Neural progenitor cell (in vitro differentiated cells): ENCODE measurements at regions not wholly inside any gene's neighbourhood (a gene's known extent, or its start where the extent isn't known, plus 50 kb on each side); places are given as distances from the start of the nearest gene placed in this dataset.

ENCODE experiments used
- DNase-seq: peaks from one replicate; pipeline ENCODE4 v3.0.0-alpha.2; 2016; ENCODE audit warnings: low spot score
- H2AFZ ChIP-seq: fragments of 200-600 bp; sonication (generic); replicated peaks from 2 replicates; pipeline ENCODE4 v1.6.1; 2016; ENCODE audit warnings: antibody characterized with exemption
- H3F3A ChIP-seq: fragments of 200-600 bp; sonication (generic); 2 replicates; pipeline ENCODE4 v1.6.1; 2016; ENCODE audit warnings: antibody characterized with exemption, low read depth
- H3K27ac ChIP-seq: fragments of 200-600 bp; sonication (generic); 2 replicates; pipeline ENCODE4 v1.5.1; 2016; ENCODE audit warnings: mild to moderate bottlenecking
- H3K27me3 ChIP-seq: fragments of 200-600 bp; sonication (generic); 2 replicates; pipeline ENCODE4 v1.6.1; 2016; ENCODE audit warnings: mild to moderate bottlenecking, moderate library complexity
- H3K36me3 ChIP-seq: fragments of 200-600 bp; sonication (generic); 2 replicates; pipeline ENCODE4 v1.5.1; 2016
- H3K4me1 ChIP-seq: fragments of 200-600 bp; sonication (generic); 2 replicates; pipeline ENCODE4 v1.6.1; 2016; ENCODE audit warnings: mixed run types
- H3K4me2 ChIP-seq: fragments of 200-600 bp; sonication (generic); 2 replicates; pipeline ENCODE4 v1.6.1; 2016
- H3K4me3 ChIP-seq: fragments of 200-600 bp; sonication (generic); 2 replicates; pipeline ENCODE4 v1.5.1; 2016
- H3K79me2 ChIP-seq: fragments of 200-600 bp; sonication (generic); 2 replicates; pipeline ENCODE4 v1.6.1; 2016; ENCODE audit warnings: low read depth
- H3K9ac ChIP-seq: fragments of 200-600 bp; sonication (generic); 2 replicates; pipeline ENCODE4 v1.6.1; 2016
- H3K9me3 ChIP-seq: fragments of 200-600 bp; sonication (generic); 2 replicates; pipeline ENCODE4 v1.5.1; 2016; ENCODE audit warnings: low read depth
- H4K20me1 ChIP-seq: fragments of 200-600 bp; sonication (generic); 2 replicates; pipeline ENCODE4 v1.6.1; 2016; ENCODE audit warnings: low read depth
- H3K27ac Mint-ChIP-seq: 3 replicates; pipeline ENCODE4 v1.8.0; 2021; ENCODE audit warnings: mixed read lengths
- H3K27me3 Mint-ChIP-seq: 2 replicates; pipeline ENCODE4 v1.8.0; 2022; ENCODE audit warnings: low read depth, mild to moderate bottlenecking, inconsistent platforms, moderate library complexity, mixed read lengths; ENCODE audit not compliant: insufficient read depth
- H3K36me3 Mint-ChIP-seq: 3 replicates; pipeline ENCODE4 v1.8.0; 2021; ENCODE audit warnings: mixed read lengths
- H3K4me1 Mint-ChIP-seq: 3 replicates; pipeline ENCODE4 v1.8.0; 2021; ENCODE audit warnings: mixed read lengths
- H3K4me3 Mint-ChIP-seq: 3 replicates; pipeline ENCODE4 v1.8.0; 2021; ENCODE audit warnings: mild to moderate bottlenecking, moderate library complexity, mixed read lengths
- H3K9me3 Mint-ChIP-seq: 3 replicates; pipeline ENCODE4 v1.8.0; 2020; ENCODE audit warnings: mixed read lengths
- CTCF ChIP-seq: fragments of 200-600 bp; sonication (generic); IDR thresholded peaks from 2 replicates; pipeline ENCODE4 v1.5.1; 2017; ENCODE audit warnings: antibody characterized with exemption, mild to moderate bottlenecking
- EZH2 ChIP-seq: fragments of 200-600 bp; sonication (generic); IDR thresholded peaks from 2 replicates; pipeline ENCODE4 v1.6.1; 2017; ENCODE audit warnings: antibody characterized with exemption, mild to moderate bottlenecking, moderate library complexity
- EZH2phosphoT487 ChIP-seq: fragments of 200-600 bp; sonication (generic); IDR thresholded peaks from 2 replicates; pipeline ENCODE4 v1.6.1; 2017; ENCODE audit warnings: antibody characterized with exemption

GRCh38 chr19:31505596-31505910 is 156.3 kb upstream of the TSHZ3 start:
- Histone ChIP-seq H3K36me3 (no peaks in the 10 kb centered on the region), H4K20me1 (no peaks in the 10 kb centered on the region), H3K9ac (no peak overlapping the region), H3K4me1 (no peaks in the 10 kb centered on the region), H3K4me2 (no peak overlapping the region), H3K27me3 (no peaks in the 10 kb centered on the region), H3F3A (no peaks in the 10 kb centered on the region), H3K9me3 (no peaks in the 10 kb centered on the region), H3K79me2 (no peaks in the 10 kb centered on the region), H2AFZ (no peak overlapping the region), H3K27ac (no peak overlapping the region), H3K4me3 (no peak overlapping the region)
- no peaks in the 10 kb centered on the region for H3K36me3 Mint-ChIP-seq
- H3K4me3 Mint-ChIP-seq, result no peak overlapping the region
- TF ChIP-seq EZH2, result no peak
- no peak for TF ChIP-seq CTCF
- TF ChIP-seq EZH2phosphoT487, result no peak
- peaks cover 2% of the 10 kb centered on the region for H3K9me3 Mint-ChIP-seq
- no peaks in the 10 kb centered on the region for H3K4me1 Mint-ChIP-seq
- no peak overlapping the region for H3K27ac Mint-ChIP-seq
- no peak for DNase-seq
- peaks cover 9% of the 10 kb centered on the region for H3K27me3 Mint-ChIP-seq

- no peak for DNase-seq
- TF ChIP-seq EZH2 (no peak), EZH2phosphoT487 (no peak), CTCF (no peak)
- no peaks in the 10 kb centered on the region for H4K20me1 ChIP-seq
- H2AFZ ChIP-seq, result no peak overlapping the region
- Mint-ChIP-seq H3K36me3 (no peaks in the 10 kb centered on the region), H3K4me3 (no peak overlapping the region), H3K9me3 (peaks cover 2% of the 10 kb centered on the region), H3K4me1 (no peaks in the 10 kb centered on the region), H3K27ac (no peak overlapping the region), H3K27me3 (peaks cover 9% of the 10 kb centered on the region)
- no peaks in the 10 kb centered on the region for H3K27me3 ChIP-seq
- no peaks in the 10 kb centered on the region for H3K79me2 ChIP-seq
- no peak overlapping the region for H3K4me3 ChIP-seq
- no peak overlapping the region for H3K27ac ChIP-seq
- no peak overlapping the region for H3K4me2 ChIP-seq
- H3K36me3 ChIP-seq, result no peaks in the 10 kb centered on the region
- no peak overlapping the region for H3K9ac ChIP-seq
- H3F3A ChIP-seq, result no peaks in the 10 kb centered on the region
- H3K4me1 ChIP-seq, result no peaks in the 10 kb centered on the region
- no peaks in the 10 kb centered on the region for H3K9me3 ChIP-seq
These were observed 156.9 kb upstream of the TSHZ3 start for GRCh38 chr19:31506102-31506501.

- H3K36me3 Mint-ChIP-seq, result no peaks in the 10 kb centered on the region
- no peaks in the 10 kb centered on the region for H3K27me3 Mint-ChIP-seq
- H3K4me1 ChIP-seq, result no peaks in the 10 kb centered on the region
- no peaks in the 10 kb centered on the region for H3F3A ChIP-seq
- no peak overlapping the region for H2AFZ ChIP-seq
- H3K4me3 ChIP-seq, result no peak overlapping the region
- H3K4me2 ChIP-seq, result no peak overlapping the region
- no peak overlapping the region for H3K27ac ChIP-seq
- H3K4me3 Mint-ChIP-seq, result no peak overlapping the region
- H3K9me3 Mint-ChIP-seq, result no peaks in the 10 kb centered on the region
- H4K20me1 ChIP-seq, result no peaks in the 10 kb centered on the region
- H3K79me2 ChIP-seq, result no peaks in the 10 kb centered on the region
- no peak for TF ChIP-seq CTCF
- no peak for TF ChIP-seq EZH2
- TF ChIP-seq EZH2phosphoT487, result no peak
- no peaks in the 10 kb centered on the region for H3K4me1 Mint-ChIP-seq
- DNase-seq, result no peak
- no peaks in the 10 kb centered on the region for H3K9me3 ChIP-seq
- H3K36me3 ChIP-seq, result no peaks in the 10 kb centered on the region
- no peak overlapping the region for H3K9ac ChIP-seq
- H3K27ac Mint-ChIP-seq, result no peak overlapping the region
- H3K27me3 ChIP-seq, result no peaks in the 10 kb centered on the region
These were observed 161.4 kb upstream of the TSHZ3 start for GRCh38 chr19:31510635-31511034.

GRCh38 chr19:31511098-31511497 is 161.9 kb upstream of the TSHZ3 start:
- Histone ChIP-seq H3K36me3 (no peaks in the 10 kb centered on the region), H3F3A (no peaks in the 10 kb centered on the region), H3K4me1 (no peaks in the 10 kb centered on the region), H3K4me2 (no peak overlapping the region), H3K27ac (no peak overlapping the region), H3K9me3 (no peaks in the 10 kb centered on the region), H4K20me1 (no peaks in the 10 kb centered on the region), H3K79me2 (no peaks in the 10 kb centered on the region), H3K4me3 (no peak overlapping the region), H3K9ac (no peak overlapping the region), H2AFZ (no peak overlapping the region), H3K27me3 (no peaks in the 10 kb centered on the region)
- no peak for DNase-seq
- Mint-ChIP-seq H3K36me3 (no peaks in the 10 kb centered on the region), H3K4me3 (no peak overlapping the region), H3K9me3 (no peaks in the 10 kb centered on the region), H3K4me1 (no peaks in the 10 kb centered on the region), H3K27me3 (peaks cover 2% of the 10 kb centered on the region), H3K27ac (no peak overlapping the region)
- TF ChIP-seq CTCF (no peak), EZH2 (no peak), EZH2phosphoT487 (no peak)
